ENCODE measurements at regions not wholly inside any gene's neighbourhood (a gene's known extent, or its start where the extent isn't known, plus 50 kb on each side); places are given as distances from the start of the nearest gene placed in this dataset.

DNA sequence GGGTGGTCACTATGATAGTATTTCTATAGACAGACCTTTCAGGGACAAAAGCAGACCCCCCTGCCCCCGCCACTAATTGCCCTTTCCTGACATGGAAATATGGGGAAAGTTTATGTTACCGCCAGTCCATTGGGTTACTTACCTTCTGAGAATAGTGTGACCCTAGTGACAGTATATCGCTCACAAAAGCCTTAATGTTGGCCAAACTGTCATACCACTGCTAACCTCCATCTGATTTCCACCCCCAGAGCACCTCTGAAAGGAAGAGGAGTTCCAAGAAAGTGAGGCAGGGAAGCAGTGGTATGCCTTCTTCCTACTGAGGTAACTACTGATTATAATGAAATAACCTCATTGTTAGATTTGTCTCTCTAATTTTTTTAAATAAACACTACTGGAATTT lies 67.5 kb upstream of the CCDC91 start:
- no peak overlapping the region for H3K4me3 ChIP-seq (replicated peaks in 1 of 2; ENCODE audit: low read depth in 1 of 2, low read length in 2 of 2)
- RAD21 ChIA-PET (ENCODE audit: low non-redundant PET in 1 of 2, low total read pairs in 2 of 2, uncharacterized antibody in 2 of 2, unreplicated experiment in 2 of 2), result no interaction called here

More for the DNA sequence above, 67.5 kb upstream of the CCDC91 start:
- TF ChIP-seq RAD21 (IDR thresholded peaks at IDR 0.05; ENCODE audit: low read depth) (no peak), YY1 (IDR thresholded peaks at IDR 0.05; ENCODE audit: extremely low read depth, insufficient replicate concordance, low read depth, low read length) (no peak), MAX (IDR thresholded peaks at IDR 0.05) (no peak), TCF7L2 (IDR thresholded peaks at IDR 0.05; ENCODE audit: borderline replicate concordance, extremely low read depth, insufficient read depth, insufficient read length) (no peak), EGR1 (IDR thresholded peaks at IDR 0.05; ENCODE audit: low read depth) (no peak), POLR2AphosphoS5 (IDR thresholded peaks at IDR 0.05; ENCODE audit: low read depth, low read length) (no peak), SP1 (IDR thresholded peaks at IDR 0.05; ENCODE audit: low read depth) (no peak), CTCF (IDR thresholded peaks at IDR 0.05 in 2 of 3, conservative IDR thresholded peaks at IDR 0.05 in 1 of 3; ENCODE audit: borderline replicate concordance in 1 of 3, insufficient read depth in 1 of 3, low read depth in 2 of 3, low read length in 2 of 3) (no peak), SIN3A (IDR thresholded peaks at IDR 0.05; ENCODE audit: low read depth) (no peak), ZNF274 (IDR thresholded peaks at IDR 0.05; ENCODE audit: low read depth, low read length) (no peak), JUND (IDR thresholded peaks at IDR 0.05) (no peak), CBX3 (IDR thresholded peaks at IDR 0.05; ENCODE audit: low read depth) (no peak), CEBPB (IDR thresholded peaks at IDR 0.05; ENCODE audit: low read depth) (no peak), EZH2phosphoT487 (IDR thresholded peaks at IDR 0.05; ENCODE audit: borderline replicate concordance) (no peak)
- TF ChIP-seq, protein P1, sequence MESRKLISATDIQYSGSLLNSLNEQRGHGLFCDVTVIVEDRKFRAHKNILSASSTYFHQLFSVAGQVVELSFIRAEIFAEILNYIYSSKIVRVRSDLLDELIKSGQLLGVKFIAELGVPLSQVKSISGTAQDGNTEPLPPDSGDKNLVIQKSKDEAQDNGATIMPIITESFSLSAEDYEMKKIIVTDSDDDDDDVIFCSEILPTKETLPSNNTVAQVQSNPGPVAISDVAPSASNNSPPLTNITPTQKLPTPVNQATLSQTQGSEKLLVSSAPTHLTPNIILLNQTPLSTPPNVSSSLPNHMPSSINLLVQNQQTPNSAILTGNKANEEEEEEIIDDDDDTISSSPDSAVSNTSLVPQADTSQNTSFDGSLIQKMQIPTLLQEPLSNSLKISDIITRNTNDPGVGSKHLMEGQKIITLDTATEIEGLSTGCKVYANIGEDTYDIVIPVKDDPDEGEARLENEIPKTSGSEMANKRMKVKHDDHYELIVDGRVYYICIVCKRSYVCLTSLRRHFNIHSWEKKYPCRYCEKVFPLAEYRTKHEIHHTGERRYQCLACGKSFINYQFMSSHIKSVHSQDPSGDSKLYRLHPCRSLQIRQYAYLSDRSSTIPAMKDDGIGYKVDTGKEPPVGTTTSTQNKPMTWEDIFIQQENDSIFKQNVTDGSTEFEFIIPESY (IDR thresholded peaks at IDR 0.05; ENCODE audit: extremely low read depth, insufficient replicate concordance, low read length), result no peak
- TF ChIP-seq, protein P2, sequence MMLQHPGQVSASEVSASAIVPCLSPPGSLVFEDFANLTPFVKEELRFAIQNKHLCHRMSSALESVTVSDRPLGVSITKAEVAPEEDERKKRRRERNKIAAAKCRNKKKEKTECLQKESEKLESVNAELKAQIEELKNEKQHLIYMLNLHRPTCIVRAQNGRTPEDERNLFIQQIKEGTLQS (IDR thresholded peaks at IDR 0.05), result no peak
- TF ChIP-seq, protein P3, sequence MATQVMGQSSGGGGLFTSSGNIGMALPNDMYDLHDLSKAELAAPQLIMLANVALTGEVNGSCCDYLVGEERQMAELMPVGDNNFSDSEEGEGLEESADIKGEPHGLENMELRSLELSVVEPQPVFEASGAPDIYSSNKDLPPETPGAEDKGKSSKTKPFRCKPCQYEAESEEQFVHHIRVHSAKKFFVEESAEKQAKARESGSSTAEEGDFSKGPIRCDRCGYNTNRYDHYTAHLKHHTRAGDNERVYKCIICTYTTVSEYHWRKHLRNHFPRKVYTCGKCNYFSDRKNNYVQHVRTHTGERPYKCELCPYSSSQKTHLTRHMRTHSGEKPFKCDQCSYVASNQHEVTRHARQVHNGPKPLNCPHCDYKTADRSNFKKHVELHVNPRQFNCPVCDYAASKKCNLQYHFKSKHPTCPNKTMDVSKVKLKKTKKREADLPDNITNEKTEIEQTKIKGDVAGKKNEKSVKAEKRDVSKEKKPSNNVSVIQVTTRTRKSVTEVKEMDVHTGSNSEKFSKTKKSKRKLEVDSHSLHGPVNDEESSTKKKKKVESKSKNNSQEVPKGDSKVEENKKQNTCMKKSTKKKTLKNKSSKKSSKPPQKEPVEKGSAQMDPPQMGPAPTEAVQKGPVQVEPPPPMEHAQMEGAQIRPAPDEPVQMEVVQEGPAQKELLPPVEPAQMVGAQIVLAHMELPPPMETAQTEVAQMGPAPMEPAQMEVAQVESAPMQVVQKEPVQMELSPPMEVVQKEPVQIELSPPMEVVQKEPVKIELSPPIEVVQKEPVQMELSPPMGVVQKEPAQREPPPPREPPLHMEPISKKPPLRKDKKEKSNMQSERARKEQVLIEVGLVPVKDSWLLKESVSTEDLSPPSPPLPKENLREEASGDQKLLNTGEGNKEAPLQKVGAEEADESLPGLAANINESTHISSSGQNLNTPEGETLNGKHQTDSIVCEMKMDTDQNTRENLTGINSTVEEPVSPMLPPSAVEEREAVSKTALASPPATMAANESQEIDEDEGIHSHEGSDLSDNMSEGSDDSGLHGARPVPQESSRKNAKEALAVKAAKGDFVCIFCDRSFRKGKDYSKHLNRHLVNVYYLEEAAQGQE (IDR thresholded peaks at IDR 0.05; ENCODE audit: low read depth), result no peak
- intact Hi-C loops (cut with micrococcal nuclease), result no loop called here
- Histone ChIP-seq H2AFZ (ENCODE audit: low read depth, low read length, poor library complexity, severe bottlenecking) (no peak overlapping the region), H3K9me3 (ENCODE audit: control insufficient read depth in 1 of 2, insufficient read depth in 1 of 2, low read depth in 1 of 2, low read length in 2 of 2) (no peaks in the 10 kb centered on the region), H3K9me2 (ENCODE audit: insufficient read depth) (no peaks in the 10 kb centered on the region), H4K20me1 (ENCODE audit: insufficient read depth) (no peaks in the 10 kb centered on the region), H3K27me3 (ENCODE audit: insufficient read depth, low read length) (no peaks in the 10 kb centered on the region), H3K4me2 (ENCODE audit: low read length) (no peak overlapping the region), H3K9ac (ENCODE audit: low read length) (no peak overlapping the region), H3K36me3 (ENCODE audit: control insufficient read depth in 1 of 2, insufficient read depth in 2 of 2, low read length in 2 of 2) (no peaks in the 10 kb centered on the region), H3K27ac (ENCODE audit: low read depth, low read length) (no peak overlapping the region), H3K4me1 (ENCODE audit: control insufficient read depth in 1 of 2, insufficient read depth in 2 of 2, low read length in 2 of 2) (no peaks in the 10 kb centered on the region), H3K79me2 (ENCODE audit: insufficient read depth, low read length) (no peaks in the 10 kb centered on the region)
- no peak for ATAC-seq
- BruUV-seq (replicated peaks), result no TSS peak
- ChIA-PET POLR2A (no interaction called here), CTCF (no interaction called here)
- no peak for DNase-seq (ENCODE audit: low read depth, low spot score)

Data from HCT116 (cell line).